ENCODE measurements at regions not wholly inside any gene's neighbourhood (a gene's known extent, or its start where the extent isn't known, plus 50 kb on each side); places are given as distances from the start of the nearest gene placed in this dataset.

DNA sequence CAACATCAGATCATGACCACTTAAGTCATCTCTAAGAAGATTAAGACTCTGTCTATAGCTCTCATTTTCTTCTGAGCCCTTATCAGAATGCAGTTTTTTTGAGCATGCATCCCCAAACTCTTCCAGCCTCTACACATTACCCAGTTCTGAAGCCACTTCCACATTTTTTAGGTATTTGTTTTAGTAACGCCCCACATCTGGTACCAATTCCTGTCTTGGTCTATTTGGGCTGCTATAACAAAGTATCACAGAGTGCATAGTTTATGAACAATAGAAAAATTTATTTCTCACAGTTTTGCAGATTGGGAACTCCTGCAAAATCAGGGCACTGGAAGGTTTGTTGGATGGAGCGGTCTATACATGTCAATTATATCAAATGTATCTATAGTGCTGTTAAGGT, 107.7 kb upstream of the KCND2 start:
- ATAC-seq (ENCODE audit: low read depth) (no peak), DNase-seq (no peak)
- TF ChIP-seq POLR2A (IDR thresholded peaks at IDR 0.05; ENCODE audit: low read depth, low read length) (no peak), RFX5 (IDR thresholded peaks at IDR 0.05; ENCODE audit: low read depth, low read length) (no peak), RAD21 (IDR thresholded peaks at IDR 0.05; ENCODE audit: low read length) (no peak), NFE2L2 (IDR thresholded peaks at IDR 0.05; ENCODE audit: low read depth, low read length) (no peak)
- H2AK5ac ChIP-seq (ENCODE audit: low read depth, low read length): no peak overlapping the region
- no peak overlapping the region for H3K27ac ChIP-seq (ENCODE audit: insufficient read depth, low read length)
- dilution Hi-C loops (cut with HindIII; ENCODE audit: low sequenced_read_pairs, unreplicated experiment): no loop called here
- ChIA-PET POLR2A (ENCODE audit: unreplicated experiment) (no interaction called here), CTCF (no interaction called here)
- BruUV-seq (replicated peaks): no TSS peak
- H2BK15ac ChIP-seq (ENCODE audit: low read depth, low read length): no peak overlapping the region
- H3K4me3 ChIP-seq (ENCODE audit: insufficient read depth, low read depth, low read length): no peak overlapping the region
- H2BK20ac ChIP-seq (ENCODE audit: low read depth, low read length): no peak overlapping the region
- H3K36me3 ChIP-seq (ENCODE audit: control insufficient read depth, insufficient read depth, low read length): no peaks in the 10 kb centered on the region
- no peak overlapping the region for H3K23ac ChIP-seq (ENCODE audit: low read depth, low read length)
- H2BK120ac ChIP-seq (ENCODE audit: low read depth, low read length): no peak overlapping the region
- intact Hi-C loops (cut with micrococcal nuclease): no loop called here
- H3K79me1 ChIP-seq (ENCODE audit: low read depth in 1 of 2, low read length in 2 of 2): no peaks in the 10 kb centered on the region
- H3K18ac ChIP-seq (ENCODE audit: low read depth, low read length): no peak overlapping the region
- in situ Hi-C loops (cut with MboI; ENCODE audit: low sequenced_read_pairs): no loop called here
- H4K91ac ChIP-seq (ENCODE audit: insufficient read depth, low read depth, low read length): no peak overlapping the region
- H2BK5ac ChIP-seq (ENCODE audit: low read depth, low read length, poor library complexity, severe bottlenecking): no peak overlapping the region
- H3K9me3 ChIP-seq (ENCODE audit: control insufficient read depth, insufficient read depth, low read length): no peaks in the 10 kb centered on the region
- H3K4ac ChIP-seq (ENCODE audit: low read depth, low read length): no peak overlapping the region
- H3K4me2 ChIP-seq (ENCODE audit: low read depth, low read length): no peak overlapping the region
- no peak overlapping the region for H2AFZ ChIP-seq (replicated peaks; ENCODE audit: low read length, poor library complexity)
- no peak overlapping the region for H3K14ac ChIP-seq (replicated peaks; ENCODE audit: low read depth, low read length)
- no peak overlapping the region for H3K9ac ChIP-seq (ENCODE audit: low read depth, low read length)
- WGBS, 2 experiments (ENCODE audit: extremely low coverage in 2 of 2, insufficient read length in 1 of 2): no CpG with 5 or more reads among the region's 2 CpGs
- H4K5ac ChIP-seq (ENCODE audit: low read depth, low read length): no peak overlapping the region
- H4K8ac ChIP-seq (ENCODE audit: low read depth in 2 of 2, low read length in 2 of 2): no peak overlapping the region
- H2AK9ac ChIP-seq (replicated peaks; ENCODE audit: low read depth, low read length, poor library complexity): no peak overlapping the region
- H3K27me3 ChIP-seq (ENCODE audit: control insufficient read depth, insufficient read depth, low read length): no peaks in the 10 kb centered on the region
- H3K9me1 ChIP-seq (ENCODE audit: insufficient read depth, low read length): no peaks in the 10 kb centered on the region
- no peaks in the 10 kb centered on the region for H4K20me1 ChIP-seq (ENCODE audit: insufficient read depth, low read length)
- H3K4me1 ChIP-seq (ENCODE audit: control insufficient read depth, insufficient read depth, low read length): no peaks in the 10 kb centered on the region
- no peak overlapping the region for H3K56ac ChIP-seq (ENCODE audit: extremely low read depth, insufficient read depth, low read length)

Data from IMR-90 (cell line).